ENCODE measurements at regions not wholly inside any gene's neighbourhood (a gene's known extent, or its start where the extent isn't known, plus 50 kb on each side); places are given as distances from the start of the nearest gene placed in this dataset.

GRCh38 chr10:33979195-33979594, 644.7 kb upstream of the NRP1 start:
- no peak for TF ChIP-seq CTCF (IDR thresholded peaks at IDR 0.05; ENCODE audit: low read depth, low read length, poor library complexity, severe bottlenecking)
- TF ChIP-seq EZH2phosphoT487 (IDR thresholded peaks at IDR 0.05; ENCODE audit: borderline replicate concordance, low read length): no peak
